HCT116 (cell line): ENCODE measurements at regions not wholly inside any gene's neighbourhood (a gene's known extent, or its start where the extent isn't known, plus 50 kb on each side); places are given as distances from the start of the nearest gene placed in this dataset.

Experiments
- ATAC-seq: fragments of 200-7000 bp; cut with Tn5 transposase; 2 replicates; pipeline ENCODE4 v1.9.1; 2020; ENCODE audit warnings: mild to moderate bottlenecking, moderate library complexity
- BruUV-seq: library from RNA; stranded (reverse); fragments of 400-500 nt; replicated peaks from 2 replicates; lab custom pipeline; 2021; lab: Mats Ljungman, UMichigan
- CTCF ChIA-PET: fragments of 300-600 bp; sonication (Branson Sonifier 250); formaldehyde crosslinking; loops from one replicate; lab custom pipeline; 2021; ENCODE audit warnings: antibody characterized with exemption; lab: Charles Lee
- POLR2A ChIA-PET: fragments of 300-600, 350-600 bp; sonication (Branson Sonifier 250); formaldehyde crosslinking; loops from one replicate; lab custom pipeline; 2021; ENCODE audit warnings: antibody characterized with exemption; lab: Charles Lee
- RAD21 ChIA-PET, 2 experiments: fragments of 300-600 bp; sonication (Branson Sonifier 250); formaldehyde crosslinking; loops; one replicate each; lab custom pipeline; 2023; ENCODE audit warnings: low total read pairs in 2 of 2; ENCODE audit not compliant: uncharacterized antibody in 2 of 2, unreplicated experiment in 2 of 2, low non-redundant PET in 1 of 2; lab: Charles Lee
- DNase-seq: peaks from one replicate; pipeline ENCODE4 v3.0.0-alpha.2; 2010; ENCODE audit warnings: low read depth, low spot score
- H2AFZ ChIP-seq: fragments of 200-600 bp; shearing (Covaris generic), sonication (generic); 2 replicates; pipeline ENCODE4 v1.6.1; 2017; ENCODE audit warnings: low read depth, mixed run types, mixed read lengths, antibody characterized with exemption, low read length; ENCODE audit not compliant: poor library complexity, severe bottlenecking
- H3K27ac ChIP-seq: 2 replicates; pipeline ENCODE4 v1.5.1; 2012; ENCODE audit warnings: low read depth, low read length
- H3K27me3 ChIP-seq: fragments of 200-600 bp; sonication (generic); 2 replicates; pipeline ENCODE4 v1.6.1; 2016; ENCODE audit warnings: mixed run types, low read length, mixed read lengths; ENCODE audit not compliant: insufficient read depth
- H3K36me3 ChIP-seq, 2 experiments: fragments of 200-500 bp in 1 of 2; fragments of 200-600 bp in 1 of 2; sonication (Bioruptor generic) in 1 of 2; sonication (generic) in 1 of 2; 2 replicates each; pipeline versions ENCODE4 v1.5.1 to v1.6.1; 2014 to 2016; ENCODE audit warnings: low read length in 2 of 2, inconsistent platforms in 1 of 2, mixed read lengths in 1 of 2, mixed run types in 1 of 2; ENCODE audit not compliant: insufficient read depth in 2 of 2, control insufficient read depth in 1 of 2
- H3K4me1 ChIP-seq, 2 experiments: fragments of 200-600 bp in 1 of 2; sonication (generic) in 1 of 2; 2 replicates each; pipeline versions ENCODE4 v1.5.1 to v1.6.1; 2012 to 2017; ENCODE audit warnings: low read length in 2 of 2, inconsistent platforms in 1 of 2, mild to moderate bottlenecking in 1 of 2, mixed read lengths in 1 of 2, mixed run types in 1 of 2, moderate library complexity in 1 of 2; ENCODE audit not compliant: insufficient read depth in 2 of 2, control insufficient read depth in 1 of 2
- H3K4me2 ChIP-seq: fragments of 200-600 bp; sonication (generic); 2 replicates; pipeline ENCODE4 v1.6.1; 2017; ENCODE audit warnings: mixed run types, low read length, mixed read lengths
- H3K4me3 ChIP-seq, 2 experiments: fragments of 200-600 bp in 1 of 2; sonication (generic) in 1 of 2; replicated peaks in 1 of 2; 2 replicates each; pipeline ENCODE4 v1.5.1; 2011 to 2016; ENCODE audit warnings: low read length in 2 of 2, control low read depth in 1 of 2, low read depth in 1 of 2, mild to moderate bottlenecking in 1 of 2, mixed read lengths in 1 of 2, mixed run types in 1 of 2
- H3K79me2 ChIP-seq: fragments of 200-600 bp; sonication (generic); 2 replicates; pipeline ENCODE4 v1.6.1; 2017; ENCODE audit warnings: mild to moderate bottlenecking, mixed run types, low read length, moderate library complexity, mixed read lengths; ENCODE audit not compliant: insufficient read depth
- H3K9ac ChIP-seq: fragments of 200-600 bp; sonication (generic); 2 replicates; pipeline ENCODE4 v1.6.1; 2016; ENCODE audit warnings: low read length, mixed read lengths
- H3K9me2 ChIP-seq: fragments of 200-600 bp; sonication (generic), shearing (Covaris generic); 2 replicates; pipeline ENCODE4 v1.6.1; 2017; ENCODE audit warnings: mixed run types, mild to moderate bottlenecking, moderate library complexity; ENCODE audit not compliant: insufficient read depth
- H3K9me3 ChIP-seq, 2 experiments: fragments of 200-500 bp in 1 of 2; fragments of 200-600 bp in 1 of 2; sonication (Bioruptor generic) in 1 of 2; sonication (generic) in 1 of 2; 2 replicates each; pipeline ENCODE4 v1.6.1; 2014 to 2017; ENCODE audit warnings: low read length in 2 of 2, mixed read lengths in 2 of 2, inconsistent platforms in 1 of 2, low read depth in 1 of 2, mild to moderate bottlenecking in 1 of 2, mixed run types in 1 of 2, moderate library complexity in 1 of 2; ENCODE audit not compliant: control insufficient read depth in 1 of 2, insufficient read depth in 1 of 2
- H4K20me1 ChIP-seq: fragments of 200-600 bp; sonication (generic), shearing (Covaris generic); 2 replicates; pipeline ENCODE4 v1.6.1; 2017; ENCODE audit warnings: mixed run types, mild to moderate bottlenecking, moderate library complexity; ENCODE audit not compliant: insufficient read depth
- CEBPB ChIP-seq: IDR thresholded peaks from 2 replicates; pipeline ENCODE4 v1.6.1; 2012; ENCODE audit warnings: low read depth
- EGR1 ChIP-seq: IDR thresholded peaks from 2 replicates; pipeline ENCODE4 v1.6.1; 2012; ENCODE audit warnings: low read depth
- ELF1 ChIP-seq: IDR thresholded peaks from 2 replicates; pipeline ENCODE4 v1.6.1; 2012; ENCODE audit warnings: low read depth, borderline replicate concordance
- SRF ChIP-seq: IDR thresholded peaks from 2 replicates; pipeline ENCODE4 v1.6.1; 2012; ENCODE audit warnings: low read depth
- TCF7L2 ChIP-seq: IDR thresholded peaks from 2 replicates; pipeline ENCODE4 v1.7.0; 2011; ENCODE audit warnings: borderline replicate concordance, inconsistent platforms; ENCODE audit not compliant: insufficient read depth, insufficient read length; ENCODE audit errors: extremely low read depth
- ZFX ChIP-seq: fragments of 450-650 bp; IDR thresholded peaks from 2 replicates; pipeline ENCODE4 v1.6.1; 2017
- ZNF274 ChIP-seq: fragments of 200-500 bp; sonication (Bioruptor generic); IDR thresholded peaks from 2 replicates; pipeline ENCODE4 v1.6.1; 2014; ENCODE audit warnings: mild to moderate bottlenecking, low read depth, low read length, inconsistent platforms
- intact Hi-C: fragments of 100-400 bp; cut with micrococcal nuclease; formaldehyde crosslinking; loops from 2 replicates; pipeline ENCODE4 v1.10.0; 2022
- TF ChIP-seq, protein P1 (sequence below): IDR thresholded peaks from 2 replicates; pipeline ENCODE4 v1.6.1; 2012
- TF ChIP-seq, protein P2 (sequence below): IDR thresholded peaks from 2 replicates; pipeline ENCODE4 v1.6.1; 2012; ENCODE audit warnings: low read depth
- TF ChIP-seq, protein P3 (sequence below), 3 experiments: fragments of 200-600 bp in 1 of 3; sonication (generic) in 1 of 3; IDR thresholded peaks in 2 of 3; conservative IDR thresholded peaks in 1 of 3; 2 replicates each; pipeline ENCODE4 v1.5.1; 2012 to 2017; ENCODE audit warnings: low read depth in 2 of 3, low read length in 2 of 3, antibody characterized with exemption in 1 of 3, borderline replicate concordance in 1 of 3, control low read depth in 1 of 3, mild to moderate bottlenecking in 1 of 3, mixed read lengths in 1 of 3, mixed run types in 1 of 3, moderate library complexity in 1 of 3; ENCODE audit not compliant: insufficient read depth in 1 of 3
- TF ChIP-seq, protein P4 (sequence below): IDR thresholded peaks from 2 replicates; pipeline ENCODE4 v1.6.1; 2011; ENCODE audit warnings: mild to moderate bottlenecking, low read length, moderate library complexity; ENCODE audit not compliant: insufficient replicate concordance; ENCODE audit errors: extremely low read depth

DNA sequence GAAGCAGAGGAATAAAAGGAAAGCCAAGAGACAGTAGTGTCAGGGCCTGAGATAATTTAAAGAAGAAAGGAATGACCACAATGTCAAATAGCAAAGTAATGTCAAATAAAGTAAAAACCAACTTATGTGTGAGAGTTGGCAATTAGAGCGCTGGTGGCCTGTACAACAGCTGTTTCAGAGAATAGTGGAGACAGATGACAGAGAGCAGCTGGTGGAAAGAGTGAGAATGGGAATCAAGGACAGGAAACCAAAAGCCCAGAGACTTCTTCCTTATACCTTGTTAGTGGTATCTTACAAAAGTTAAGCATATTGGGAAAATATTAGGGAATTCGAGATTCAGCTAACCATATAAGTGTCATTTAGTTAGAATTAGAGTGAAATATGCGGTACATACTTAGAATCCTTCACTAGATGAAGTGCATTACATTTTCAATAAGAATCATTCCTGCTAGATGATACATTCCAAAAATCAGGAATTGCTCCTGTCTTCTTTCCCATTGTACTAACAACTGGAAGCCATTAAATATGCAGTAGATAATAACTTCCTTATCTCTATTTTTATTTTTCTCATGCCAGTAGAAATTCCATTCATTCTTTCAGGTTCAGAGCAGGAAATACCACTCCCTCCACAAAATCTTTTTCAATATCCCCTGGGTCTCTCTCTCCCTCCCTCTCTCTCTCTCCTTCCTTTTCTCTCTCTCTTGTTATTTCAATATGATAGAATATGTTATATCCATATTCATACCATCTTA is 525.4 kb downstream of the CENPC start:
- no peaks in the 10 kb centered on the region for H3K79me2 ChIP-seq
- TF ChIP-seq TCF7L2: no peak
- TF ChIP-seq, protein P1, sequence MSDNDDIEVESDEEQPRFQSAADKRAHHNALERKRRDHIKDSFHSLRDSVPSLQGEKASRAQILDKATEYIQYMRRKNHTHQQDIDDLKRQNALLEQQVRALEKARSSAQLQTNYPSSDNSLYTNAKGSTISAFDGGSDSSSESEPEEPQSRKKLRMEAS: no peak
- TF ChIP-seq, all 23 proteins: peak for 0
- H3K27me3 ChIP-seq: no peaks in the 10 kb centered on the region
- H2AFZ ChIP-seq: no peak overlapping the region
- DNase-seq (no peak), ATAC-seq (no peak)
- no TSS peak for BruUV-seq
- H3K4me3 ChIP-seq: no peak overlapping the region
- intact Hi-C loops: no loop called here
- H3K27ac ChIP-seq: no peak overlapping the region
- POLR2A ChIA-PET: no interaction called here
- H3K36me3 ChIP-seq: no peaks in the 10 kb centered on the region
- H3K4me1 ChIP-seq: no peaks in the 10 kb centered on the region
- no peaks in the 10 kb centered on the region for H4K20me1 ChIP-seq
- H3K4me2 ChIP-seq: no peak overlapping the region
- CTCF ChIA-PET: no interaction called here
- peaks cover 6 to 15% of the 10 kb centered on the region in 2 experiments; a peak in 2 of 4 replicates for H3K9me3 ChIP-seq
- H3K9ac ChIP-seq: no peak overlapping the region
- H3K9me2 ChIP-seq: no peaks in the 10 kb centered on the region
- RAD21 ChIA-PET: no interaction called here

DNA sequence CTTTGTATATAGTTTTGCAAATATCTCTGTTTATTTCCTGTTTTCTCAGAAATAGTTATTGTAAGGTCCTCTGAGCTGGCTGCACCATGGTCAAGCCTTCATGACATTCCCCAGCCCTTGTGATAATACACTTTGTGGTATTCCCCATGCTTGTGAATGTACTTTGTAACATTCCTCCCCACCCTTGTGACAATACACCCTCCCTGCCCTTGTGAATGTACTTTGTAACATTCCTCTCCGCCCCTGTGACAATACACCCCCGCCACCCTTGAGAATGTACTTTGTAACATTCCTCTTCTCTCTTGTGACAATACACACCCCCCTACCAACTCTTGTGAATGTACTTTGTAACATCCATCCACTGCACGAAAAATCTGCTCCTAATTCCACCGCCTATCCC is 530.7 kb downstream of the CENPC start:
- Histone ChIP-seq H3K4me2 (no peak overlapping the region), H4K20me1 (no peaks in the 10 kb centered on the region), H3K27ac (no peak overlapping the region), H3K79me2 (no peaks in the 10 kb centered on the region), H3K9me2 (no peaks in the 10 kb centered on the region), H3K4me3 (no peak overlapping the region), H3K9ac (no peak overlapping the region), H3K36me3 (no peaks in the 10 kb centered on the region), H3K27me3 (no peaks in the 10 kb centered on the region), H3K4me1 (no peaks in the 10 kb centered on the region), H2AFZ (no peak overlapping the region), H3K9me3 (peaks cover 6 to 15% of the 10 kb centered on the region in 2 experiments; a peak in 3 of 4 replicates)
- ChIA-PET POLR2A (no interaction called here), RAD21 (no interaction called here), CTCF (no interaction called here)
- ATAC-seq: no peak
- no peak for DNase-seq
- no TSS peak for BruUV-seq
- intact Hi-C loops: no loop called here
- TF ChIP-seq, protein P2, sequence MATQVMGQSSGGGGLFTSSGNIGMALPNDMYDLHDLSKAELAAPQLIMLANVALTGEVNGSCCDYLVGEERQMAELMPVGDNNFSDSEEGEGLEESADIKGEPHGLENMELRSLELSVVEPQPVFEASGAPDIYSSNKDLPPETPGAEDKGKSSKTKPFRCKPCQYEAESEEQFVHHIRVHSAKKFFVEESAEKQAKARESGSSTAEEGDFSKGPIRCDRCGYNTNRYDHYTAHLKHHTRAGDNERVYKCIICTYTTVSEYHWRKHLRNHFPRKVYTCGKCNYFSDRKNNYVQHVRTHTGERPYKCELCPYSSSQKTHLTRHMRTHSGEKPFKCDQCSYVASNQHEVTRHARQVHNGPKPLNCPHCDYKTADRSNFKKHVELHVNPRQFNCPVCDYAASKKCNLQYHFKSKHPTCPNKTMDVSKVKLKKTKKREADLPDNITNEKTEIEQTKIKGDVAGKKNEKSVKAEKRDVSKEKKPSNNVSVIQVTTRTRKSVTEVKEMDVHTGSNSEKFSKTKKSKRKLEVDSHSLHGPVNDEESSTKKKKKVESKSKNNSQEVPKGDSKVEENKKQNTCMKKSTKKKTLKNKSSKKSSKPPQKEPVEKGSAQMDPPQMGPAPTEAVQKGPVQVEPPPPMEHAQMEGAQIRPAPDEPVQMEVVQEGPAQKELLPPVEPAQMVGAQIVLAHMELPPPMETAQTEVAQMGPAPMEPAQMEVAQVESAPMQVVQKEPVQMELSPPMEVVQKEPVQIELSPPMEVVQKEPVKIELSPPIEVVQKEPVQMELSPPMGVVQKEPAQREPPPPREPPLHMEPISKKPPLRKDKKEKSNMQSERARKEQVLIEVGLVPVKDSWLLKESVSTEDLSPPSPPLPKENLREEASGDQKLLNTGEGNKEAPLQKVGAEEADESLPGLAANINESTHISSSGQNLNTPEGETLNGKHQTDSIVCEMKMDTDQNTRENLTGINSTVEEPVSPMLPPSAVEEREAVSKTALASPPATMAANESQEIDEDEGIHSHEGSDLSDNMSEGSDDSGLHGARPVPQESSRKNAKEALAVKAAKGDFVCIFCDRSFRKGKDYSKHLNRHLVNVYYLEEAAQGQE: no peak
- TF ChIP-seq TCF7L2 (no peak), ZFX (no peak), SRF (no peak), ZNF274 (no peak), ELF1 (no peak), EGR1 (no peak), CEBPB (no peak)
- TF ChIP-seq, protein P3, sequence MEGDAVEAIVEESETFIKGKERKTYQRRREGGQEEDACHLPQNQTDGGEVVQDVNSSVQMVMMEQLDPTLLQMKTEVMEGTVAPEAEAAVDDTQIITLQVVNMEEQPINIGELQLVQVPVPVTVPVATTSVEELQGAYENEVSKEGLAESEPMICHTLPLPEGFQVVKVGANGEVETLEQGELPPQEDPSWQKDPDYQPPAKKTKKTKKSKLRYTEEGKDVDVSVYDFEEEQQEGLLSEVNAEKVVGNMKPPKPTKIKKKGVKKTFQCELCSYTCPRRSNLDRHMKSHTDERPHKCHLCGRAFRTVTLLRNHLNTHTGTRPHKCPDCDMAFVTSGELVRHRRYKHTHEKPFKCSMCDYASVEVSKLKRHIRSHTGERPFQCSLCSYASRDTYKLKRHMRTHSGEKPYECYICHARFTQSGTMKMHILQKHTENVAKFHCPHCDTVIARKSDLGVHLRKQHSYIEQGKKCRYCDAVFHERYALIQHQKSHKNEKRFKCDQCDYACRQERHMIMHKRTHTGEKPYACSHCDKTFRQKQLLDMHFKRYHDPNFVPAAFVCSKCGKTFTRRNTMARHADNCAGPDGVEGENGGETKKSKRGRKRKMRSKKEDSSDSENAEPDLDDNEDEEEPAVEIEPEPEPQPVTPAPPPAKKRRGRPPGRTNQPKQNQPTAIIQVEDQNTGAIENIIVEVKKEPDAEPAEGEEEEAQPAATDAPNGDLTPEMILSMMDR (IDR thresholded peaks at IDR 0.05 in 2 of 3, conservative IDR thresholded peaks at IDR 0.05 in 1 of 3; ENCODE audit: borderline replicate concordance in 1 of 3, insufficient read depth in 1 of 3, low read depth in 2 of 3, low read length in 2 of 3): no peak
- TF ChIP-seq, protein P4, sequence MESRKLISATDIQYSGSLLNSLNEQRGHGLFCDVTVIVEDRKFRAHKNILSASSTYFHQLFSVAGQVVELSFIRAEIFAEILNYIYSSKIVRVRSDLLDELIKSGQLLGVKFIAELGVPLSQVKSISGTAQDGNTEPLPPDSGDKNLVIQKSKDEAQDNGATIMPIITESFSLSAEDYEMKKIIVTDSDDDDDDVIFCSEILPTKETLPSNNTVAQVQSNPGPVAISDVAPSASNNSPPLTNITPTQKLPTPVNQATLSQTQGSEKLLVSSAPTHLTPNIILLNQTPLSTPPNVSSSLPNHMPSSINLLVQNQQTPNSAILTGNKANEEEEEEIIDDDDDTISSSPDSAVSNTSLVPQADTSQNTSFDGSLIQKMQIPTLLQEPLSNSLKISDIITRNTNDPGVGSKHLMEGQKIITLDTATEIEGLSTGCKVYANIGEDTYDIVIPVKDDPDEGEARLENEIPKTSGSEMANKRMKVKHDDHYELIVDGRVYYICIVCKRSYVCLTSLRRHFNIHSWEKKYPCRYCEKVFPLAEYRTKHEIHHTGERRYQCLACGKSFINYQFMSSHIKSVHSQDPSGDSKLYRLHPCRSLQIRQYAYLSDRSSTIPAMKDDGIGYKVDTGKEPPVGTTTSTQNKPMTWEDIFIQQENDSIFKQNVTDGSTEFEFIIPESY: no peak
